Naive thymus-derived CD8-positive, alpha-beta T cell (primary cell): ENCODE measurements at regions not wholly inside any gene's neighbourhood (a gene's known extent, or its start where the extent isn't known, plus 50 kb on each side); places are given as distances from the start of the nearest gene placed in this dataset.

Source experiments
- ATAC-seq, 2 donors: fragments of 150-1000 bp; cut with Tn5 transposase in 1 of 2; sonication (Bioruptor Pico), chemical (Tn5 transposase) in 1 of 2; 1 replicate in 1 of 2; 2 replicates in 1 of 2; pipeline ENCODE4 v1.10.0; 2021; ENCODE audit warnings: mild to moderate bottlenecking in 2 of 2, moderate library complexity in 2 of 2
- POLR2A ChIA-PET: fragments of 350-600 bp; sonication (Branson Sonifier 250); formaldehyde crosslinking; loops from one replicate; lab custom pipeline; 2021; ENCODE audit warnings: antibody characterized with exemption; lab: Charles Lee
- DNase-seq, 10 donors: peaks; one replicate each; pipeline versions ENCODE4 v3.0.0 to v3.0.0-alpha.2; 2020 to 2022
- H3K27ac Mint-ChIP-seq, 10 donors: one replicate each; pipeline ENCODE4 v1.8.0; 2020 to 2022; ENCODE audit warnings: mild to moderate bottlenecking in 10 of 10, mixed read lengths in 10 of 10, moderate library complexity in 4 of 10, inconsistent platforms in 1 of 10
- H3K27me3 Mint-ChIP-seq, 5 donors: one replicate each; pipeline ENCODE4 v1.8.0; 2021 to 2022; ENCODE audit warnings: mixed read lengths in 5 of 5
- H3K36me3 Mint-ChIP-seq, 3 donors: one replicate each; pipeline ENCODE4 v1.8.0; 2020 to 2022; ENCODE audit warnings: mixed read lengths in 3 of 3, mild to moderate bottlenecking in 2 of 3, inconsistent platforms in 1 of 3
- H3K4me1 Mint-ChIP-seq, 4 donors: one replicate each; pipeline ENCODE4 v1.8.0; 2021 to 2022; ENCODE audit warnings: mixed read lengths in 4 of 4
- H3K4me3 Mint-ChIP-seq, 10 donors: one replicate each; pipeline ENCODE4 v1.8.0; 2020 to 2022; ENCODE audit warnings: mild to moderate bottlenecking in 10 of 10, mixed read lengths in 10 of 10, moderate library complexity in 6 of 10, inconsistent platforms in 1 of 10
- H3K9me3 Mint-ChIP-seq, 9 donors: one replicate each; pipeline ENCODE4 v1.8.0; 2020 to 2022; ENCODE audit warnings: mixed read lengths in 9 of 9, mild to moderate bottlenecking in 3 of 9, inconsistent platforms in 1 of 9, moderate library complexity in 1 of 9

- Mint-ChIP-seq H3K27ac (no peak overlapping the region), H3K9me3 (no peaks in the 10 kb centered on the region), H3K36me3 (no peaks in the 10 kb centered on the region), H3K4me1 (no peaks in the 10 kb centered on the region), H3K4me3 (no peak overlapping the region), H3K27me3 (peaks cover 0 to 16% (median 3%) of the 10 kb centered on the region in 5 donors)
- no peak for DNase-seq
- no peak for ATAC-seq
- POLR2A ChIA-PET = no interaction called here
These were observed 350.5 kb downstream of the ARL6IP6 start for GRCh38 chr2:153068915-153069314.

GRCh38 chr2:153068052-153068451 is 349.6 kb downstream of the ARL6IP6 start:
- DNase-seq (no peak), ATAC-seq (no peak)
- Mint-ChIP-seq H3K4me3 (no peak overlapping the region), H3K9me3 (no peaks in the 10 kb centered on the region), H3K27me3 (peaks cover 0 to 16% (median 3%) of the 10 kb centered on the region in 5 donors), H3K36me3 (no peaks in the 10 kb centered on the region), H3K27ac (no peak overlapping the region), H3K4me1 (no peaks in the 10 kb centered on the region)
- POLR2A ChIA-PET = no interaction called here

GRCh38 chr2:153059338-153060052 is 341.1 kb downstream of the ARL6IP6 start:
- peaks cover 0 to 3% (median 0%) of the 10 kb centered on the region in 9 donors for H3K9me3 Mint-ChIP-seq
- no peak overlapping the region for H3K4me3 Mint-ChIP-seq
- H3K27me3 Mint-ChIP-seq = peaks cover 0 to 7% (median 3%) of the 10 kb centered on the region in 5 donors
- H3K27ac Mint-ChIP-seq = no peak overlapping the region
- ATAC-seq (no peak), DNase-seq (no peak)
- no peaks in the 10 kb centered on the region for H3K36me3 Mint-ChIP-seq
- POLR2A ChIA-PET = no interaction called here
- no peaks in the 10 kb centered on the region for H3K4me1 Mint-ChIP-seq

- Mint-ChIP-seq H3K9me3 (peaks cover 0 to 3% (median 0%) of the 10 kb centered on the region in 9 donors), H3K27me3 (peaks cover 0 to 7% (median 2%) of the 10 kb centered on the region in 5 donors), H3K4me1 (no peaks in the 10 kb centered on the region), H3K4me3 (no peak overlapping the region), H3K27ac (no peak overlapping the region), H3K36me3 (no peaks in the 10 kb centered on the region)
- no peak for ATAC-seq
- POLR2A ChIA-PET = no interaction called here
- no peak for DNase-seq
These were observed 339.3 kb downstream of the ARL6IP6 start for GRCh38 chr2:153057743-153058142.

- Mint-ChIP-seq H3K27ac (no peak overlapping the region), H3K4me3 (no peak overlapping the region), H3K9me3 (peaks cover 0 to 3% (median 0%) of the 10 kb centered on the region in 9 donors), H3K27me3 (peaks cover 0 to 7% (median 0%) of the 10 kb centered on the region in 5 donors), H3K4me1 (no peaks in the 10 kb centered on the region), H3K36me3 (no peaks in the 10 kb centered on the region)
- POLR2A ChIA-PET = no interaction called here
- no peak for ATAC-seq
- no peak for DNase-seq
These were observed 336.8 kb downstream of the ARL6IP6 start for GRCh38 chr2:153055182-153055581.

- H3K4me1 Mint-ChIP-seq = no peaks in the 10 kb centered on the region
- H3K36me3 Mint-ChIP-seq = no peaks in the 10 kb centered on the region
- no peak overlapping the region for H3K4me3 Mint-ChIP-seq
- H3K9me3 Mint-ChIP-seq = no peaks in the 10 kb centered on the region
- peaks cover 0 to 4% (median under 1%) of the 10 kb centered on the region in 5 donors for H3K27me3 Mint-ChIP-seq
- H3K27ac Mint-ChIP-seq = no peak overlapping the region
- DNase-seq (no peak), ATAC-seq (no peak)
- POLR2A ChIA-PET = no interaction called here
These were observed 334.6 kb downstream of the ARL6IP6 start for GRCh38 chr2:153052807-153053559.

GRCh38 chr2:153047220-153047619 is 328.8 kb downstream of the ARL6IP6 start:
- POLR2A ChIA-PET = no interaction called here
- no peaks in the 10 kb centered on the region for H3K36me3 Mint-ChIP-seq
- no peak for DNase-seq
- no peak for ATAC-seq
- no peak overlapping the region for H3K4me3 Mint-ChIP-seq
- H3K27ac Mint-ChIP-seq = no peak overlapping the region
- peaks cover 2 to 13% (median 12%) of the 10 kb centered on the region in 5 donors for H3K27me3 Mint-ChIP-seq
- H3K9me3 Mint-ChIP-seq = peaks cover 0 to 5% (median 0%) of the 10 kb centered on the region in 9 donors
- no peaks in the 10 kb centered on the region for H3K4me1 Mint-ChIP-seq

- H3K27ac Mint-ChIP-seq = no peak overlapping the region
- no peak for ATAC-seq
- H3K4me3 Mint-ChIP-seq = no peak overlapping the region
- H3K36me3 Mint-ChIP-seq = no peaks in the 10 kb centered on the region
- no peaks in the 10 kb centered on the region for H3K4me1 Mint-ChIP-seq
- peaks cover 2 to 18% (median 12%) of the 10 kb centered on the region in 5 donors for H3K27me3 Mint-ChIP-seq
- DNase-seq = no peak
- peaks cover 0 to 13% (median 6%) of the 10 kb centered on the region in 9 donors for H3K9me3 Mint-ChIP-seq
- POLR2A ChIA-PET = no interaction called here
These were observed 325.0 kb downstream of the ARL6IP6 start for GRCh38 chr2:153043385-153043784.

GRCh38 chr2:153028626-153029025 is 310.2 kb downstream of the ARL6IP6 start:
- Mint-ChIP-seq H3K36me3 (no peaks in the 10 kb centered on the region), H3K4me1 (no peaks in the 10 kb centered on the region), H3K9me3 (peaks cover 0 to 7% (median 0%) of the 10 kb centered on the region in 9 donors), H3K27ac (no peak overlapping the region), H3K4me3 (no peak overlapping the region), H3K27me3 (peaks cover 0 to 6% (median 0%) of the 10 kb centered on the region in 5 donors)
- ATAC-seq (no peak), DNase-seq (no peak)
- POLR2A ChIA-PET = no interaction called here

- Mint-ChIP-seq H3K4me3 (no peak overlapping the region), H3K4me1 (no peaks in the 10 kb centered on the region), H3K27me3 (peaks cover 0 to 6% (median 0%) of the 10 kb centered on the region in 5 donors), H3K36me3 (no peaks in the 10 kb centered on the region), H3K9me3 (peaks cover 0 to 6% (median 0%) of the 10 kb centered on the region in 9 donors), H3K27ac (no peak overlapping the region)
- ATAC-seq (no peak), DNase-seq (no peak)
- POLR2A ChIA-PET = no interaction called here
These were observed 309.1 kb downstream of the ARL6IP6 start for GRCh38 chr2:153027533-153027932.

GRCh38 chr2:153020201-153020600 is 301.8 kb downstream of the ARL6IP6 start:
- POLR2A ChIA-PET = no interaction called here
- Mint-ChIP-seq H3K9me3 (peaks cover 6 to 36% (median 15%) of the 10 kb centered on the region in 9 donors), H3K27ac (no peak overlapping the region), H3K27me3 (peaks cover 0 to 14% (median 0%) of the 10 kb centered on the region in 5 donors), H3K4me3 (no peak overlapping the region), H3K4me1 (no peaks in the 10 kb centered on the region), H3K36me3 (peaks cover 0 to 10% (median 0%) of the 10 kb centered on the region in 3 donors)
- DNase-seq (no peak), ATAC-seq (no peak)

GRCh38 chr2:153005071-153005730 is 286.8 kb downstream of the ARL6IP6 start:
- ATAC-seq = no peak
- Mint-ChIP-seq H3K36me3 (no peaks in the 10 kb centered on the region), H3K4me3 (no peak overlapping the region), H3K27ac (no peak overlapping the region), H3K9me3 (no peaks in the 10 kb centered on the region), H3K4me1 (no peaks in the 10 kb centered on the region), H3K27me3 (no peaks in the 10 kb centered on the region)
- POLR2A ChIA-PET = no interaction called here
- no peak for DNase-seq

- Mint-ChIP-seq H3K27ac (no peak overlapping the region), H3K36me3 (no peaks in the 10 kb centered on the region), H3K27me3 (no peaks in the 10 kb centered on the region), H3K4me3 (no peak overlapping the region), H3K9me3 (no peaks in the 10 kb centered on the region), H3K4me1 (no peaks in the 10 kb centered on the region)
- ATAC-seq = no peak
- no peak for DNase-seq
- POLR2A ChIA-PET = no interaction called here
These were observed 286.2 kb downstream of the ARL6IP6 start for GRCh38 chr2:153004627-153005026.
